Peyer's patch (tissue), 4 donors: ENCODE measurements at regions not wholly inside any gene's neighbourhood (a gene's known extent, or its start where the extent isn't known, plus 50 kb on each side); places are given as distances from the start of the nearest gene placed in this dataset.

Experiments used
- DNase-seq, 3 donors: peaks; one replicate each; pipeline ENCODE4 v3.0.0-alpha.2; 2017 to 2019
- H3K27ac ChIP-seq, 4 donors: fragments of 200-600 bp; sonication (generic); one replicate each; pipeline ENCODE4 v1.5.1; 2016 to 2019
- H3K27me3 ChIP-seq, 2 donors: fragments of 200-600 bp; sonication (generic); one replicate each; pipeline ENCODE4 v1.5.1; 2019
- H3K36me3 ChIP-seq, 3 donors: fragments of 200-600 bp; sonication (generic); one replicate each; pipeline ENCODE4 v1.5.1; 2016 to 2019
- H3K4me1 ChIP-seq, 4 donors: fragments of 200-600 bp; sonication (generic); one replicate each; pipeline ENCODE4 v1.5.1; 2016 to 2019
- H3K4me3 ChIP-seq, 4 donors: fragments of 200-600 bp; sonication (generic); 1 replicate in 3 of 4; 2 replicates in 1 of 4; pipeline ENCODE4 v1.5.1; 2016 to 2019; ENCODE audit warnings: mild to moderate bottlenecking in 1 of 4
- H3K9me3 ChIP-seq, 4 donors: fragments of 200-600 bp; sonication (generic); one replicate each; pipeline ENCODE4 v1.5.1; 2016 to 2019; ENCODE audit warnings: mild to moderate bottlenecking in 1 of 4
- CTCF ChIP-seq, 6 experiments: fragments of 450-650 bp in 4 of 6; fragments of 200-600 bp in 2 of 6; sonication (generic) in 1 of 6; IDR thresholded peaks; one replicate each; pipeline ENCODE4 v1.5.1; 2017 to 2019; ENCODE audit warnings: antibody characterized with exemption in 6 of 6, mild to moderate bottlenecking in 3 of 6, moderate library complexity in 1 of 6
- POLR2A ChIP-seq, 2 donors: fragments of 450-650 bp; IDR thresholded peaks; one replicate each; pipeline ENCODE4 v1.5.1; 2017; ENCODE audit warnings: antibody characterized with exemption in 2 of 2, mild to moderate bottlenecking in 2 of 2, moderate library complexity in 2 of 2

- no peaks in the 10 kb centered on the region for H3K4me1 ChIP-seq
- H3K27me3 ChIP-seq: no peaks in the 10 kb centered on the region
- no peaks in the 10 kb centered on the region for H3K36me3 ChIP-seq
- no peaks in the 10 kb centered on the region for H3K9me3 ChIP-seq
- TF ChIP-seq CTCF (IDR thresholded peaks at IDR 0.05): no peak
- TF ChIP-seq POLR2A (IDR thresholded peaks at IDR 0.05): no peak
- no peak overlapping the region for H3K4me3 ChIP-seq
- DNase-seq: no peak
- H3K27ac ChIP-seq: no peak overlapping the region
Observed at GRCh38 chr4:18803781-18804180, 782.2 kb upstream of the LCORL start.

GRCh38 chr4:18798123-18798522 is 776.6 kb upstream of the LCORL start:
- Histone ChIP-seq H3K9me3 (peaks cover 0 to 3% (median 0%) of the 10 kb centered on the region in 4 donors), H3K27me3 (no peaks in the 10 kb centered on the region), H3K4me3 (no peak overlapping the region), H3K36me3 (no peaks in the 10 kb centered on the region), H3K27ac (no peak overlapping the region), H3K4me1 (no peaks in the 10 kb centered on the region)
- no peak for TF ChIP-seq CTCF (IDR thresholded peaks at IDR 0.05)
- no peak for DNase-seq

GRCh38 chr4:18795794-18796193 is 774.2 kb upstream of the LCORL start:
- DNase-seq: no peak
- Histone ChIP-seq H3K27ac (no peak overlapping the region), H3K4me3 (no peak overlapping the region), H3K36me3 (no peaks in the 10 kb centered on the region), H3K27me3 (no peaks in the 10 kb centered on the region), H3K4me1 (no peaks in the 10 kb centered on the region), H3K9me3 (peaks cover 0 to 3% (median 0%) of the 10 kb centered on the region in 4 donors)
- TF ChIP-seq CTCF (IDR thresholded peaks at IDR 0.05): no peak
- no peak for TF ChIP-seq POLR2A (IDR thresholded peaks at IDR 0.05)

DNA sequence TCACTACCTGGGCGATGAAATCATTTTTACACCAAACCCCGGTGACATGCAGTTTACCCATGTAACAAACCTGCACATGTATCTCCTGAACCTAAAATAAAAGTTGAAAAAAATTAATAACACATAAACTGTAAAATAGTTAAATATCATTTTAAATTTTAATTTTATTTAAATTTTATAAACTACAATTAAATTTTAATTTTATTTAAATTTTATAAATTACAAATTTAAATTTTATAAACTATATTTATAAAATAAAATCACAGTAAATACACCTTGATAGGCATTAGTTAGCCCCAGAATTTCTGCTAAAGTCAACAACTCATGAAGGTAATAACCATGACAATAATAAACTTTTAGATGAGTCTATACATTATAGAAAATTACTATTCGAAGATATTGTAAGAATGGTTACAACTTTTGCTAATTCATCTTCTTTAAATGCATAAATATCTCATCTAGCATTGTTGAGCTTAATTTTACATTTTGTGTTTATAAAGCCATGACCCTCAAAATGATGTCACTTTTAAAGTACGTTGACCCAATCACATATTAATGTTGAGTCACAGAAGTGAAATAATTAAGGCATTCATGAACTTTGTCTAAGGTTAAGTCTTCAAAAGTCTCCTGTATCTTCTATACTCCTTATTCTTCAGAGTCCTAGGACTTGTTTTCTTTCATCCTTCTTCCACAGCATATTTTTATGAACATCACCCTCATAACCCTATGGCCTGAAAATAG is 755.8 kb upstream of the LCORL start:
- Histone ChIP-seq H3K36me3 (no peaks in the 10 kb centered on the region), H3K4me3 (no peak overlapping the region), H3K9me3 (peaks cover 0 to 2% (median 0%) of the 10 kb centered on the region in 4 donors), H3K27me3 (no peaks in the 10 kb centered on the region), H3K4me1 (no peaks in the 10 kb centered on the region), H3K27ac (no peak overlapping the region)
- TF ChIP-seq CTCF (IDR thresholded peaks at IDR 0.05) (no peak), POLR2A (IDR thresholded peaks at IDR 0.05) (no peak)
- DNase-seq: no peak

- no peak for DNase-seq
- no peaks in the 10 kb centered on the region for H3K4me1 ChIP-seq
- no peaks in the 10 kb centered on the region for H3K9me3 ChIP-seq
- no peak overlapping the region for H3K27ac ChIP-seq
- TF ChIP-seq CTCF (IDR thresholded peaks at IDR 0.05) (no peak), POLR2A (IDR thresholded peaks at IDR 0.05) (no peak)
- no peak overlapping the region for H3K4me3 ChIP-seq
- H3K36me3 ChIP-seq: no peaks in the 10 kb centered on the region
- no peaks in the 10 kb centered on the region for H3K27me3 ChIP-seq
Observed at GRCh38 chr4:18767921-18768320, 746.4 kb upstream of the LCORL start.

GRCh38 chr4:18756671-18757070 is 735.1 kb upstream of the LCORL start:
- no peaks in the 10 kb centered on the region for H3K9me3 ChIP-seq
- DNase-seq: no peak
- H3K27ac ChIP-seq: no peak overlapping the region

More at GRCh38 chr4:18756671-18757070, 735.1 kb upstream of the LCORL start:
- no peak overlapping the region for H3K4me3 ChIP-seq
- no peaks in the 10 kb centered on the region for H3K27me3 ChIP-seq
- no peaks in the 10 kb centered on the region for H3K4me1 ChIP-seq
- H3K36me3 ChIP-seq: no peaks in the 10 kb centered on the region
- TF ChIP-seq POLR2A (IDR thresholded peaks at IDR 0.05) (no peak), CTCF (IDR thresholded peaks at IDR 0.05) (no peak)
